GM18867 (cell line): ENCODE measurements at regions not wholly inside any gene's neighbourhood (a gene's known extent, or its start where the extent isn't known, plus 50 kb on each side); places are given as distances from the start of the nearest gene placed in this dataset.

Source experiments
- ATAC-seq: cut with Tn5 transposase; IDR thresholded peaks from one replicate; pipeline ENCODE4 v1.9.1; 2021; ENCODE audit warnings: mild to moderate bottlenecking, moderate library complexity; ENCODE audit not compliant: unreplicated experiment

DNA sequence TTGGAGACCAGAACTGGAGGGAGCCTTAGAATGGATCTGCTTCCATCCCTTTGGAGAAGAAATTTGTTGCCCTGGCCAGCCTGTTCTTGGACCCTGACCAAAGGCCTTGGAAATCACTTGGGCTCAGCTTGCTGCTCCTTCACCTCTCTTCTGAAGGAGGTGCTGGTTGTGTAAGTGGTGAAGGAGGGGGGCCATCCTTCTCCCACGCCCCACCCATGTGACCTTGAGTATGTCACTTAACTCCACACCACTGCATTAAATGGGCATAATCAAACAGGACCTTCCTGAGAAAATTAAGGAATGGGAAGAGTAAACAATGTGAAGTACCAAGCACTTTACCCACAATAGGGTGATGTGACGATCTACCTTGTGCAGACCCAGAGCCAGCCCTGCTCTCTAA lies 68.3 kb upstream of the GJB5 start:
- no peak for ATAC-seq

DNA sequence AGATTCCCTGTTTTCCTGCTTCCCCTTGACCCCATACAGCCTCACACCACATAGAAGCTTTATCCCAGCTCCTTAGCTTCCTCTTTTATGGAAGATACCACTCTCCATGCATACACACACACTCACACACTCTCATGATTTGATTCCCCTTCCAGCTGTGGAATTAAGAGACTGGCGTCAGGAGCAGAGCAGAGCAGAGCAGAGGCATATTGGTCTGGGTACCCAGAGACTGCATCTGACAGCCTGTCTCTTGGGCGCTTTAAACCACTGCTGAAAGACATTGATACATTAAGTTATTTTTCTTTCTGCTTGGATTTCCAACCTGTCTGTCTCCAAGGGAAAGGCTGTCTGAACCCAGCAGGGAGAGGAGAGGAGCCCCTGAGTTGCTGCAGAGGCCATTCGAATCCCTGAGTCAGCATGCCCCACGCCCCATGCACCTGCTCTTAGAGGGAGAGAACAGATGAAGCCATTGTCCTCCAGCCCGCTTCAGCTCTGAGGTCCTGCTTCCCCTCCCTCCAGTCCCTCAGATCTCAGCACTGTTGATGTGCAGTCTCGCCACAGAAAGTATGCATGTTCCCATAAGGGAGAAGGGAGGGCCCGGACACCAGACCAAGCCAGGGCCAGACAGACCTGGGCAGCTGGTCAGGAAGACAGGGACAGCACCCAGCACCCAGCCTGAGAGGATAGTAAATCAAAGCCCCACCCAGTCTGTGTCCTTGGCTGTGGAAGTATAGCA lies 66.7 kb upstream of the GJB5 start:
- ATAC-seq: no peak

DNA sequence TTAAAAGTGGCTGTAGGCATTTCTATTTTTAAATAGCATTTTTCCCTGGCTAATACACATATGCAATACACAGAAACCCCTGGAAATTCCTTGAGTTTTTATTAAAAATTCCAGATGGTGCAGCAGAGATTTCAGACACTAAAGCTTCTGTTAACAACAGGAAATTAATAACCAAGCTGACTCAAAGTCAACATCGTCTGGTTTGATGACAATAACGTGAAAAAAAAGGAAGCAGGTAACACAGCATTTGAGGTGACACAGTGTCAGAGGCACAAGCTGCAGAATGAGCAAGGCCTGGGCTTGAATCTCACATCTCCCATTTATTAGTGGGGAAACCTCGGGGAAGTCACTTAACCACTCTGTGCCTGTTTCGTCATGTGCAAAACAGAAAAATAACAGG lies 64.6 kb upstream of the GJB5 start:
- ATAC-seq: no peak

DNA sequence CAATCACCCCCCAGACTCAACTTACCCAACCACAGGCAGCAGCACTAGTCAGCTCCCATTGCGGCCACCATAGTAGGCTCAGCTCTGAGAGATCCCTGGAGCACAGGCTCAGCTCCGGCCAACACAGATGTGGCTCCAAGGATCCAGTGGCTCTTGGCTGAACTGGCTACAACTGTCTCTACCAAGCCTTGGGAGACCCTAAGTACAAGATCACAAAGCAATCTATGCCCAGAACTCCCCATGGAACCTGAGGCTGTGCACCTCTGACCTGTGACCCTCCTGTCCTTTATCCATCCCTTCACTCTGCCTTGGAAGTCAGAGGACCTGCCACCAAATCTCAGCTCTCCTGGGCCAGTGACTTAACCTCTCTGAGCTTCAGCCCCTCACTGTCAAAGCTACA lies 61.8 kb upstream of the GJB5 start:
- no peak for ATAC-seq

DNA sequence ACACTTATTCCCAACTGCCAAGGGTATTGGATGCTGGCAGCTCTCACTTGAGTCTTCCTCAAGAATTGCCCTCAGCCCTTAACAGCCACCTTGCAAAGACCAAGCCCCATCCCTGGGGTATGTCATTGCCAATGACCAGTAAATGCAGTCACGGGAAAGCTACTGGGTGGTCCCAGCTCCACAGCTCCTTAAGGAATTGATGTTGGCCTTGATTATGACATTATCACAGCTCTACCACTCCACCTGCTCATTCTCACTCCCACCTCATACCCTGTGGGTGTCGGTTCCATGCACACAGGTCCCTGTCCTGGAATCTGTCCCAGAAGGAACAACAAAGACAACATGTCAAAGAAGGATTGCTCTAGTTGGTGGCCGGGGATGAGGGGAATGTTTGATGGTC lies 60.5 kb upstream of the GJB5 start:
- no peak for ATAC-seq

DNA sequence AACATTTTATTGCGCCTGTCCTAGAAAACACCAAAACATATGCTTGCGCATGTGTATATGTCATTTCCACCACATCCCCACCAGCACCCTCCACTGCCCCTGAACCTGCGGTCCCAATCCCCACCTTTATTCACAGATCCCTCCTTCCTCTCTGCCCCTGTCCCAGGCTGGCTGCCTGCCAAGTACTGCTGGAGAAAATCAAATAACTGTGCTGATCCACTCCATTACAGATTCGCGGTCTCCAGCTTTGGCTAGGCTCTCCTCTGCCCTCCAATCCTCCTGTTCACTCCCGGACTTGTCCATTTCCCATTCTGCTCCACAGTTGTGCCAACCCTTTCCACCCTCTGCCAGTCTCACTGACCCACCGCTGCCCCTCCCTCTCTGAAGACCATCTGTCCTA lies 59.3 kb upstream of the GJB5 start:
- no peak for ATAC-seq

DNA sequence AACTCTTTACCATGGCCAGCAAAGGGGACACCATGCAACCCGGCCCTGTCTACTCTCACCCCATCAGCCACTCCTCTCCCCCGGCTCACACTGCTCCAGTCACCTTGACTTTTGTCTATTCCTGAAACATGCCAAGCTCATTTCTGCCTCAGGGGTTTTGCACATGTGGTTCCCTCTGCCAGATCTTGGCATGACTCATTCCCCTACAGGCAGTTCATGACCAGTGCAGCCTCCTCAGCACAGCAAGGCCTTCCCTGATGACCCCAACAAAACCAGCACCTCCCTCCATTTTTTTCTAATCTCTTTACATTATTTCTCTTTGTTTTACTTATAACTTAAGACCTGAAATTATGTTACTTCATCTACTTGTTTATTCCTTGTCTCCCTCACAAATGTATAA lies 58.6 kb upstream of the GJB5 start:
- ATAC-seq: no peak

DNA sequence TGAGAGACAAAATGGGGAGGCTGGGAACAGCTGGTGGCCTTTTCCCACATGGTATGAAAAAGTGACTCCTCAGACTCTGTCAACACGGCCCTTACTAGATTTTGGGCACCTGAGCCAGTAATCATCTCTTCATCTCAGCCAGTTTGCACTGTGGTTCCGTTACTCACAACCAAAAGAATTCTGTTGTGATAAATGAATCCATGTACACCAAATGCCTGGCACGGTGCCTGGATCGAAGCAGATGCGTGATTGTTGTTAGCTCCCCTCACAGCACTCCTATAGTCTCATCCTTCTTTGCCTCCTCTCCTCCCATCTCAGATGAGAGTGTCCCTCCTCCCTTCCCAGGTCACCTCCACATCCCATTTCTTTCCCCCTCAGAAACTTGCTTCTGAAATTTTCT lies 57.9 kb upstream of the GJB5 start:
- ATAC-seq: no peak

DNA sequence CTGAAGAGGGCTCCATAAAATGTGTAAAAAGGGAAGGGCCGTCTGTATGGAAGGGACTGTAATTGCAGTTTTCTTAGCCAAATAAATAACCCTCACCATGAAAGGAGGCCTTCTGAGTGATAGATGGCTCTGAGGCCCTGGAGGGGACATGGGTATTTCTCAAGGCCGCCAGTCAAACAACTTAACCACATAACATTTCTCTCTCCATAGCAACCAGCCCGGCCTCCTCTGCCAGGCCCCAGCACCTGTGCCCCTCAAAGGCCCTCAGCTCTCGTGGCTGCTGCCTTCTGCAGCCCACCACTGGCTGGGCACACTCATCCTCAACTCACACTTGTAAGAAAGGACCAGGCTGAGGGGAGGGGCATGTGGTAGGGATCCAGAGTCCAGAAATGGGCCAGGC lies 57.0 kb upstream of the GJB5 start:
- ATAC-seq: no peak

DNA sequence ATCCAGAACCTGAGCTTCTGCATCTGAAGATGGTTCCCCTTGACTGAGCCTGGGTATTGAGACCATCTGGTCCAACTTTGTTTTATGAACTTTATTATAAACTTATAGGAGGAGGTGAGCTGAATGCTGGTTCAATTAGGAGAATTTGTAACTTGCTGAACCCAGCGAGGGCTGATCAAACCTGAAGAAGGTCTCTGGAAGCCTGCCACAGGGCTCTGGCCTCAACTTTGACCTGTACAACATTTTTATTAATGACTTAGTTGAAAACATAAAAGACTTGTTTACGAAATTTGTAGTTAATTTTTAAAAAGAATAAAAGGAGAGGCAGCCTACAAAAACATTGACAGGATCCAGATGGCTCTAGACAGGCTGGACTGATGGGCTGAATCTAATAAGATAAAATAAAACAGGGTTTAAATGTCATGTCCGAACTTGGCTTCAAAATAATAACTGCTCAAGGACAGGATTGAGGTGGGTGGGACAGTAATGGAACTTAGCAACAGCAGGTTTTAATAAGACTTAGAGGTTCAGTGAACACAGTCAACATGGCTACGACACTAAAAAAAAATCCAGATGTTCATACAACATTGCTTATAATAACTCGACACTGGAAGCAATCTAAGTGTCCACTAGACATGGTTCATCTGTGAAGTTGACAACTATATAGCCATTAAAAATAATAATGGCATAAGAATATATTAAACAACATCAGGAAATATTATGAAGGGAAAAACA lies 53.4 kb upstream of the GJB5 start:
- no peak for ATAC-seq
